D721Med (cell line): ENCODE measurements at regions not wholly inside any gene's neighbourhood (a gene's known extent, or its start where the extent isn't known, plus 50 kb on each side); places are given as distances from the start of the nearest gene placed in this dataset.
A peak's percentile ranks its signal among the peaks of the same experiment; 100 is the strongest.

Source experiments
- DNase-seq: peaks from one replicate; pipeline ENCODE4 v3.0.0; 2011; ENCODE audit warnings: low spot score; ENCODE audit not compliant: insufficient read length
- FAIRE-seq: peaks from 2 replicates; lab custom pipeline; 2011; peaks lifted over from hg19 to GRCh38; lab: Jason Lieb, UNC
- TF ChIP-seq, protein P1 (sequence below): IDR thresholded peaks from 2 replicates; pipeline ENCODE4 v1.5.1; 2012; ENCODE audit warnings: mild to moderate bottlenecking, control low read depth; ENCODE audit not compliant: insufficient read depth; ENCODE audit errors: missing control alignments

DNA sequence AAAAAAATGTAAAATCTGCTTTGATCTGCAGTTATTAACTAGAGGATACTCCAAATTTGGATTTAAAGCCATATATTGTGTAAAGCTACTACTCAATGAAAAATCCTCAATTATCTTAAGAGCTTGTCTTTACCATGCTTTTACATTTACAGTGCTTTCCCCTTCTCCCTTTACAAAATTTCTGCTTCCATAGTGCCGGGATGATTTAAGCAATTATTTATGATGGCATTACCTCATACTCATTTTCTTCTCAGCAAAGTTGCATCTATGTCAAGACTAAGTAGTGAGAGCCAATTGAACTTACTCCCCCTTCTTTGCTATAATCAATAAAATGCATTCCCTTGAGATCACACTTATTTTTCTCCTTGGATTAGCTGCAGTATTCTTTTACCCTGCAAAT lies 505.4 kb upstream of the AGA start:
- FAIRE-seq (peak; percentile 61), DNase-seq (no peak)
- TF ChIP-seq, protein P1, sequence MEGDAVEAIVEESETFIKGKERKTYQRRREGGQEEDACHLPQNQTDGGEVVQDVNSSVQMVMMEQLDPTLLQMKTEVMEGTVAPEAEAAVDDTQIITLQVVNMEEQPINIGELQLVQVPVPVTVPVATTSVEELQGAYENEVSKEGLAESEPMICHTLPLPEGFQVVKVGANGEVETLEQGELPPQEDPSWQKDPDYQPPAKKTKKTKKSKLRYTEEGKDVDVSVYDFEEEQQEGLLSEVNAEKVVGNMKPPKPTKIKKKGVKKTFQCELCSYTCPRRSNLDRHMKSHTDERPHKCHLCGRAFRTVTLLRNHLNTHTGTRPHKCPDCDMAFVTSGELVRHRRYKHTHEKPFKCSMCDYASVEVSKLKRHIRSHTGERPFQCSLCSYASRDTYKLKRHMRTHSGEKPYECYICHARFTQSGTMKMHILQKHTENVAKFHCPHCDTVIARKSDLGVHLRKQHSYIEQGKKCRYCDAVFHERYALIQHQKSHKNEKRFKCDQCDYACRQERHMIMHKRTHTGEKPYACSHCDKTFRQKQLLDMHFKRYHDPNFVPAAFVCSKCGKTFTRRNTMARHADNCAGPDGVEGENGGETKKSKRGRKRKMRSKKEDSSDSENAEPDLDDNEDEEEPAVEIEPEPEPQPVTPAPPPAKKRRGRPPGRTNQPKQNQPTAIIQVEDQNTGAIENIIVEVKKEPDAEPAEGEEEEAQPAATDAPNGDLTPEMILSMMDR, result no peak

DNA sequence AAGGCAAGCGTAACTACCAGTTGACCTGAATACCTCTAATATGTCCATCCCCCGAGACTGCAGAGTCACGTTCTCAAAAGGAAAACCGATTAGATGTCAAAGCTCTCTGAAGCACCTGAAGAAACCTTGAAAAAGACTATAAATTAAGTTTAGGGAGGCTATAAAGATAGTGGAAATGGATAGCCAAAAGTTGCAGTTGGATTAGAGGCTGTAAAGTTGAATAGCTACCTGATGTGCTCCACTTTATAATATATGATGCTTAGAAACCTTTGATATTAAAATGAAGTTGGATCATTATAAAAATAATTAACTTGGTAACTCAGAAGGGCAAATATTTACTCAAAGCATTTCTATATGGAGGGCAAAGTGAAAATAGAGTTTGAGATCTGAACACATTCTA lies 506.6 kb upstream of the AGA start:
- TF ChIP-seq, protein P1, result no peak
- DNase-seq, result no peak
- no peak for FAIRE-seq

DNA sequence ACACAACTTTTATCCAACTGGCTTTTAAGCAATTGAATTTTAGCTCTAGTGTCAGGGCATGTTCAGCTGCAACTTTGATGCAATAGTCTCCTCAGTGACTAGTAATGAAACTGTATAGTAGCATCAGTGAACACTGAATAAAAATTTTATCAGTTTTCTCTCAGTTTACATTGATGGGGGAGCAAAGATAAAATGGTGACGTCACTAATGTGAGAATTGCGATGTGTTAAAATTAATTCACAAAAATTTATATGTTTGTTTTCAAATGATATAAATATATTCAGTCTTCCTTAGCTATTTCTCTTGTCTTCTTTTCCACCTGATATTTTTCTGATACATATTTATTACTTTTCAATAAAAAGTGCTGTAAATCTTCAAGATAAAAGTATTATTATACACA lies 508.8 kb upstream of the AGA start:
- FAIRE-seq (no peak), DNase-seq (no peak)
- TF ChIP-seq, protein P1, result no peak

DNA sequence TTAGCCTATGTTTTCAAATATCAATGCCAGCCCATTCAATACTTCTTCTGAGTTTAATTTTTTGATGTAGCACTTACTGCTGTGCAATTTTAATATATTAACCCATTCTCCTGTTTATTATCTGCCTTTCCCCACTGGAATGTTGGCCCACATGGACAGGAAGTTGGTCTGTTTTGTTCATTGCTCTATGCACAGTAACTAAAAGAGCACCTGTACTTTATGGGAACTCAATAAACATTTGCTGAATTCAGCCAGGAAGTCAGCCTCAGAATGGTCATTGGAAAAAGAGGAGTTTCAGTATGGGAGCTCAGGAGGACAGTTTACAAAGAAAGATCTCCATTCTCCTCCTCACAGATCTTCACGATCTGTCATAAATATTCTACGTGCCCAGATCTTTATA lies 510.5 kb upstream of the AGA start:
- TF ChIP-seq, protein P1, result no peak
- DNase-seq, result no peak
- FAIRE-seq, result no peak

DNA sequence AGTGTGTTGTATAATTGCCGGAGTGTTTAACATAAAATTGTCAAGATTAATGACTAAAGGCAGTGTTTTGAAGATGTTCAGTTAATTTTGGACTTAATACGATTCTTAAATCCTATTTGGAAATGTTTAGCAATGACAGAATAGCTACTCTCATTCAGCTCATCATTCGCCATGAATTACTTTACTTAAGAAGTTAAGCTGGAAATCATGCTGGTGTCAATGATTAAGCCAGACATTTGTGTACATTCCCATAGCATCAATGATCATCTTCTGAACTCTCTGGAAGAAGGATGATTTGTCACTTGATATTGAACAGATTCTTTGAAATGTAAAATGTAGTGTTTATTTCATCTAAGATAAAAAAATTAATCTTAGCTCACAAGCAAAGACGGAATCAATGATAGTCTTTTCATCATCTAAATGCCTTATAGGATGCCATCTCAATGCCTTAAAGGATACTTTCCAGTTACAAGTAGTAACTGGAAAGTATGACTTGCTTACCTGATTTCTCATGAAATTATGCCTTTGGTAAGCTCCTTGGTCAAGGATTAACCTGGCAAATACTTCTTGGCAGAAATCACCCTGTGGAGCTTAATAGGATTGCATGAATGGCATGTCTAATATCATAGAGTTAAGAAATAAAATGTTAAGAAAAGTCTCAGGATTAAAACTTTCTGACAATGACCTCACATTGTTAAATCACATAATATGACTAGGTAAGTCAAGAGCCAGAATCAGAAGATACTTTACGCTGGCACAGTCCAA lies 515.5 kb upstream of the AGA start:
- no peak for DNase-seq
- peak; percentile 88 for FAIRE-seq
- TF ChIP-seq, protein P1, result no peak

DNA sequence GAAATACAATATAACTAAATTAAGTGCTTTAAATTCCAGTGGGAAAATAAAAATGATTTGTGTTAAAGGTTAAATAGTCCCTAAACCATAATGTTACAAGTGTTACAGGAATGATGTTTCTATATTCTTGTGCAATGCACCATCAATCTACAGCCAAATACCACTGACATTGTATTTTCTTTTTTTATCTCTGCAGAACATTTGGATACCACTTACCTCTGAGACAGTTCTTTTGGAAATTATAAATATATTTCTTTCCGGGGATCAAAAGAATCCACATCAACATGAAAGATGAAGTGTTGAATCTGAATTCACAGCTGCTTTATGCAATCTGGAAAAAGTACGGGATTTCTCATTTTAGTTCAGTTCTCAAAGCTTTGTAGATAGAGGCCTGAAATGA lies 518.3 kb upstream of the AGA start:
- no peak for FAIRE-seq
- TF ChIP-seq, protein P1, result no peak
- DNase-seq, result no peak

DNA sequence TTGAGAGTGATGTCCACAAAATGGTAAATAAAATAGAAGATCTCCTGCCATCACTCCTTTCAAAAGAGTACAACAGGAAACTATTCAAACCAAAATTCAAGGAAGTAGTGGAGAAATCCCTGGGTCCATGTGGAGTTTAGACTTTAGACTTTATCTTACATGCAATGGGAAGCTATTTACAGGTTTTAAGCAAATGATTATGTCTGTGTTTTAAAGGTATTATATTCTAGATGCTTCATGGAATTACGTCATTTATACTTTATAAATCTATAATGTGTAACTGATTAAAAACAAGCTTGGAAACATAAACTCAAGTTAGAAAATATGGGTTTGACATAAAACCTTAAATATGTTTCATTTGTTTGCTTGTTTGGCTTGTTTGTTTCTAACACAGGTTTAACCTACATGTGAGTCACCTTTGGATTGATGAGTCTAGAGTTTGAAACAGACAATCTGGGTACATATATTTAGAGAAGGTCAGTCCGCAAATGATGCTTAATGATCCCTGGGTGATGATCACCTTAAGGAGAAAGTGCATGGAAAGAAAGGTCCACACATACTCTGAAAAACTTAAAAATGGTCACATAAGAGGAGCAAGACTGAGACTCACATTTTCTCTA lies 519.6 kb upstream of the AGA start:
- FAIRE-seq (no peak), DNase-seq (no peak)
- TF ChIP-seq, protein P1, result no peak
